ENCODE measurements at regions not wholly inside any gene's neighbourhood (a gene's known extent, or its start where the extent isn't known, plus 50 kb on each side); places are given as distances from the start of the nearest gene placed in this dataset.
"Not testable (repeated sequence)": the region's sequence is repeated elsewhere in the genome, so short reads cannot be mapped to it uniquely, and the experiment has no call there.

- DNase-seq: no peak
Measured at GRCh38 chr10:117601716-117602115, 59.2 kb downstream of the EMX2 start.

GRCh38 chr10:117603081-117603480 is 60.5 kb downstream of the EMX2 start:
- no peak for DNase-seq

- DNase-seq: no peak
Measured at GRCh38 chr10:117603726-117604125, 61.2 kb downstream of the EMX2 start.

- peak; percentile 85 for DNase-seq
Measured at GRCh38 chr10:117609095-117609795, 66.7 kb downstream of the EMX2 start.

GRCh38 chr10:117609796-117610170 is 67.2 kb downstream of the EMX2 start:
- DNase-seq: no peak

- no peak for DNase-seq
Measured at GRCh38 chr10:117610321-117610720, 67.8 kb downstream of the EMX2 start.

- no peak for DNase-seq
Measured at GRCh38 chr10:117612113-117612512, 69.6 kb downstream of the EMX2 start.

- no peak for DNase-seq
Measured at GRCh38 chr10:117615649-117616048, 73.1 kb downstream of the EMX2 start.

GRCh38 chr10:117616179-117616578 is 73.6 kb downstream of the EMX2 start:
- no peak for DNase-seq

- DNase-seq: no peak
Measured at GRCh38 chr10:117617086-117617485, 74.5 kb downstream of the EMX2 start.

GRCh38 chr10:117617659-117618058 is 75.1 kb downstream of the EMX2 start:
- DNase-seq: no peak

- DNase-seq: no peak
Measured at GRCh38 chr10:117619223-117619622, 76.7 kb downstream of the EMX2 start.

- DNase-seq: no peak
Measured at GRCh38 chr10:117619707-117620405, 77.3 kb downstream of the EMX2 start.

GRCh38 chr10:117621196-117621595 is 78.7 kb downstream of the EMX2 start:
- DNase-seq: no peak

- no peak for DNase-seq
Measured at GRCh38 chr10:117621795-117622420, 79.4 kb downstream of the EMX2 start.

- no peak for DNase-seq
Measured at GRCh38 chr10:117622471-117623184, 80.1 kb downstream of the EMX2 start.

- DNase-seq: no peak
Measured at GRCh38 chr10:117626228-117626627, 83.7 kb downstream of the EMX2 start.

- no peak for DNase-seq
Measured at GRCh38 chr10:117627561-117627960, 85.0 kb downstream of the EMX2 start.

- DNase-seq: not testable (repeated sequence)
Measured at GRCh38 chr10:117629717-117630116, 87.2 kb downstream of the EMX2 start.

GRCh38 chr10:117631276-117632145 is 89.0 kb downstream of the EMX2 start:
- no peak for DNase-seq

- no peak for DNase-seq
Measured at GRCh38 chr10:117632406-117632805, 89.9 kb downstream of the EMX2 start.

- DNase-seq: no peak
Measured at GRCh38 chr10:117635826-117636225, 93.3 kb downstream of the EMX2 start.

- no peak for DNase-seq
Measured at GRCh38 chr10:117638200-117638599, 95.7 kb downstream of the EMX2 start.

Data from EL (cell line).